Ishikawa (cell line): ENCODE measurements at regions not wholly inside any gene's neighbourhood (a gene's known extent, or its start where the extent isn't known, plus 50 kb on each side); places are given as distances from the start of the nearest gene placed in this dataset.

Experiments used
- CEBPB ChIP-seq: IDR thresholded peaks from 2 replicates; pipeline ENCODE4 v1.6.1; 2012
- EP300 ChIP-seq: IDR thresholded peaks from 2 replicates; pipeline ENCODE4 v1.6.1; 2012; ENCODE audit warnings: borderline replicate concordance
- FOXM1 ChIP-seq: IDR thresholded peaks from 2 replicates; pipeline ENCODE4 v1.6.1; 2012; ENCODE audit warnings: low read depth, borderline replicate concordance
- RAD21 ChIP-seq: IDR thresholded peaks from 2 replicates; pipeline ENCODE4 v1.6.1; 2012; ENCODE audit warnings: low read depth
- TAF1 ChIP-seq: IDR thresholded peaks from 2 replicates; pipeline ENCODE4 v1.6.1; 2012; ENCODE audit warnings: low read depth, mild to moderate bottlenecking
- TCF12 ChIP-seq: IDR thresholded peaks from 2 replicates; pipeline ENCODE4 v1.6.1; 2012; ENCODE audit warnings: low read depth
- YY1 ChIP-seq: IDR thresholded peaks from 2 replicates; pipeline ENCODE4 v1.6.1; 2012; ENCODE audit warnings: low read depth
- ZBTB7A ChIP-seq: IDR thresholded peaks from 2 replicates; pipeline ENCODE4 v1.6.1; 2012; ENCODE audit warnings: low read depth
- TF ChIP-seq, protein P1 (sequence below): IDR thresholded peaks from 2 replicates; pipeline ENCODE4 v1.6.1; 2012
- TF ChIP-seq, protein P2 (sequence below): IDR thresholded peaks from 2 replicates; pipeline ENCODE4 v1.6.1; 2012

DNA sequence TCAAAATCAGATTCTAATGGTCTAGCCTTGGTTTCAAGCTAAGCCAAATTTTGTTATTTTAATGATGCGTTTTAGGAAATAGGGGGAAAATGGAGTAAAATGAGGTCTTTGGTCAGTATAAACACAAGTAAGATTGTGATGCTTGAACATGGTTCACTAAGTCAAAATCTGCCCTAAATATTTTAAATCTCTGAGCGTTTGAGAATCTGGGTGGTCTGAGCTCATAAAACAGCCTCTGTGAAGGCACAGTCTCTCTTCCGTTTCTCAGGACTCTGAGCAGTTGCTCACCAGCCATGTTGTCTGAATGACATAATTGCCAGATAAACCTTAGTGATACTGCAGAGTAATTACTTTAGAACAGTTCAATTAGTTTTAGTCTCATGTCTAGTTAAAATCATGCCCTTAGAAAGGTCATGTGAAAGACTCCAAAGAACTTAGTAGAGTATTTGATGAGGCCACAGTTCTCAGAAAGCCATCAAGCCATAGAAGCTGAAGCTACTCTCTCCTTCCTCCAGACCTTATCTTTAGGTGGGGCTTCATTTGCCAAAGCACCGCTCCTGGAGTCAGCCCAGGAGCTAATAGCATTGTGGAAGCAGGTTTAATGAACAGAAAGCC, 257.1 kb upstream of the MAP3K1 start:
- TF ChIP-seq FOXM1, result no peak
- no peak for TF ChIP-seq YY1
- TF ChIP-seq ZBTB7A, result no peak
- TF ChIP-seq TAF1, result no peak
- TF ChIP-seq EP300, result no peak
- no peak for TF ChIP-seq TCF12
- no peak for TF ChIP-seq RAD21
- TF ChIP-seq, protein P1, sequence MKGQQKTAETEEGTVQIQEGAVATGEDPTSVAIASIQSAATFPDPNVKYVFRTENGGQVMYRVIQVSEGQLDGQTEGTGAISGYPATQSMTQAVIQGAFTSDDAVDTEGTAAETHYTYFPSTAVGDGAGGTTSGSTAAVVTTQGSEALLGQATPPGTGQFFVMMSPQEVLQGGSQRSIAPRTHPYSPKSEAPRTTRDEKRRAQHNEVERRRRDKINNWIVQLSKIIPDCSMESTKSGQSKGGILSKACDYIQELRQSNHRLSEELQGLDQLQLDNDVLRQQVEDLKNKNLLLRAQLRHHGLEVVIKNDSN, result no peak
- TF ChIP-seq, protein P2, sequence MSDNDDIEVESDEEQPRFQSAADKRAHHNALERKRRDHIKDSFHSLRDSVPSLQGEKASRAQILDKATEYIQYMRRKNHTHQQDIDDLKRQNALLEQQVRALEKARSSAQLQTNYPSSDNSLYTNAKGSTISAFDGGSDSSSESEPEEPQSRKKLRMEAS, result no peak
- TF ChIP-seq CEBPB, result no peak
